ENCODE measurements at regions not wholly inside any gene's neighbourhood (a gene's known extent, or its start where the extent isn't known, plus 50 kb on each side); places are given as distances from the start of the nearest gene placed in this dataset.

- WGBS (ENCODE audit: low lambda C conversion rate) = 5% methylated on average over 3 of the region's 3 CpGs
- intact Hi-C loops (cut with micrococcal nuclease; ENCODE audit: unreplicated experiment) = no loop called here
These were observed 571.2 kb upstream of the FAT1 start for GRCh38 chr4:187294861-187295260.

GRCh38 chr4:187301923-187302322 is 578.3 kb upstream of the FAT1 start:
- no peaks in the 10 kb centered on the region for H4K20me1 ChIP-seq (ENCODE audit: insufficient read depth, low read length)
- H3K4me1 ChIP-seq (ENCODE audit: insufficient read depth, low read length) = no peaks in the 10 kb centered on the region
- POLR2A ChIA-PET = no interaction called here
- in situ Hi-C loops (cut with HindIII; ENCODE audit: extremely low pct_ligation_motif_present, low pct_unique_long_range_greater_than_20kb) = no loop called here
- TF ChIP-seq TCF7 (IDR thresholded peaks at IDR 0.05; ENCODE audit: low read depth) = no peak
- TF ChIP-seq MED1 (CRISPR knock-in tag; IDR thresholded peaks at IDR 0.05) = no peak
- no peak for TF ChIP-seq ZNF138 (CRISPR knock-in tag; IDR thresholded peaks at IDR 0.05; ENCODE audit: low read depth)
- no peak for TF ChIP-seq RARG (CRISPR knock-in tag; IDR thresholded peaks at IDR 0.05; ENCODE audit: low read depth)
- no peak for TF ChIP-seq MBNL3 (CRISPR knock-in tag; conservative IDR thresholded peaks at IDR 0.05)
- no peak overlapping the region for H3K4me3 ChIP-seq (replicated peaks in 1 of 3; ENCODE audit: insufficient read depth in 1 of 3, low read depth in 2 of 3, low read length in 3 of 3)
- BruUV-seq (replicated peaks) = no TSS peak
- no peaks in the 10 kb centered on the region for H3K79me2 ChIP-seq (ENCODE audit: insufficient read depth, low read length)
- peaks cover 0 to 6% of the 10 kb centered on the region in 2 experiments; a peak in 1 of 5 replicates for H3K27me3 ChIP-seq (ENCODE audit: control insufficient read depth in 1 of 2, insufficient read depth in 2 of 2, low read length in 2 of 2)
- ATAC-seq = no peak
- H2AFZ ChIP-seq (ENCODE audit: low read length) = no peak overlapping the region
- CTCF ChIA-PET (ENCODE audit: low intra/inter-chr PET ratio, low total read pairs) = no interaction called here
- intact Hi-C loops (cut with micrococcal nuclease; ENCODE audit: unreplicated experiment) = no loop called here
- H3K27ac ChIP-seq (ENCODE audit: extremely low read length, insufficient read depth, low read length) = no peak overlapping the region
- no peak overlapping the region for H3K4me2 ChIP-seq (ENCODE audit: low read depth, low read length)
- FAIRE-seq = no peak
- DNase-seq (ENCODE audit: low spot score) = no peak
- 49% methylated on average over 15 of the region's 16 CpGs for WGBS (ENCODE audit: low lambda C conversion rate)
- H3K36me3 ChIP-seq (replicated peaks in 1 of 2; ENCODE audit: control insufficient read depth in 1 of 2, insufficient read depth in 2 of 2, low read length in 2 of 2) = no peaks in the 10 kb centered on the region
- peaks cover 10% of the 10 kb centered on the region for H3K9me3 ChIP-seq (ENCODE audit: low read length)
- H3K9ac ChIP-seq (ENCODE audit: insufficient read depth, low read depth, low read length) = no peak overlapping the region

More at GRCh38 chr4:187294861-187295260, 571.2 kb upstream of the FAT1 start:
- BruUV-seq (replicated peaks) = no TSS peak
- FAIRE-seq (no peak), ATAC-seq (no peak), DNase-seq (ENCODE audit: low spot score) (no peak)
- H3K79me2 ChIP-seq (ENCODE audit: insufficient read depth, low read length) = no peaks in the 10 kb centered on the region
- H3K4me3 ChIP-seq (replicated peaks in 1 of 3; ENCODE audit: insufficient read depth in 1 of 3, low read depth in 2 of 3, low read length in 3 of 3) = no peak overlapping the region
- no peak overlapping the region for H3K27ac ChIP-seq (ENCODE audit: extremely low read length, insufficient read depth, low read length)
- H3K4me2 ChIP-seq (ENCODE audit: low read depth, low read length) = no peak overlapping the region
- no peak overlapping the region for H3K9ac ChIP-seq (ENCODE audit: insufficient read depth, low read depth, low read length)
- no peak for TF ChIP-seq TBP (CRISPR knock-in tag; IDR thresholded peaks at IDR 0.05)
- H4K20me1 ChIP-seq (ENCODE audit: insufficient read depth, low read length) = no peaks in the 10 kb centered on the region
- in situ Hi-C loops (cut with HindIII; ENCODE audit: extremely low pct_ligation_motif_present, low pct_unique_long_range_greater_than_20kb) = no loop called here
- H3K9me3 ChIP-seq (ENCODE audit: low read length) = peaks cover 29% of the 10 kb centered on the region
- H3K36me3 ChIP-seq (replicated peaks in 1 of 2; ENCODE audit: control insufficient read depth in 1 of 2, insufficient read depth in 2 of 2, low read length in 2 of 2) = no peaks in the 10 kb centered on the region
- H2AFZ ChIP-seq (ENCODE audit: low read length) = no peak overlapping the region
- no peaks in the 10 kb centered on the region for H3K27me3 ChIP-seq (ENCODE audit: control insufficient read depth in 1 of 2, insufficient read depth in 2 of 2, low read length in 2 of 2)
- CTCF ChIA-PET (ENCODE audit: low intra/inter-chr PET ratio, low total read pairs) = no interaction called here
- POLR2A ChIA-PET = no interaction called here
- H3K4me1 ChIP-seq (ENCODE audit: insufficient read depth, low read length) = no peaks in the 10 kb centered on the region
